HG03066 (cell line): ENCODE measurements at regions not wholly inside any gene's neighbourhood (a gene's known extent, or its start where the extent isn't known, plus 50 kb on each side); places are given as distances from the start of the nearest gene placed in this dataset.
"Not testable (repeated sequence)": the region's sequence is repeated elsewhere in the genome, so short reads cannot be mapped to it uniquely, and the experiment has no call there.

Experiments
- ATAC-seq: cut with Tn5 transposase; IDR thresholded peaks from one replicate; pipeline ENCODE4 v1.9.1; 2021; ENCODE audit warnings: low read depth; ENCODE audit not compliant: unreplicated experiment

GRCh38 chr5:166750376-166750775 is 1541.1 kb upstream of the WWC1 start:
- ATAC-seq: no peak

DNA sequence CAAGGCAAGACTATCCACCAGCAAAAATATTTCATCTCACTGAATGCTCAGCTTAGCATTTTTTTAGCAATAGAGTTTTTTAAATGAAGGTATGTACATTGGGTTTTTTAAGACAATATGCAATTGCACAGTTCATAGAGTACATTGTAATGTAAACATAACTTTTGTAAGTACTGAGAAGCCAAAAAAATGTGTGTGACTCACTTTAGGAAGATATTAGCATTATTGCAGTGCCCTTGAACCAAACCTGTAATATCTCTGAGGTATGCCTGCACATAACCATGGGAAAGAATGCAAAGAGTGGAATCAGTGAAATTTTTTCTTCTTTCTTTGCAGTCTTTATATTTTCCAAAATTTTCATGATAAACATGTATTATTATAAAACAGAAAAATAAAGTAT is 1533.3 kb upstream of the WWC1 start:
- no peak for ATAC-seq

GRCh38 chr5:166767858-166768257 is 1523.6 kb upstream of the WWC1 start:
- ATAC-seq: no peak

DNA sequence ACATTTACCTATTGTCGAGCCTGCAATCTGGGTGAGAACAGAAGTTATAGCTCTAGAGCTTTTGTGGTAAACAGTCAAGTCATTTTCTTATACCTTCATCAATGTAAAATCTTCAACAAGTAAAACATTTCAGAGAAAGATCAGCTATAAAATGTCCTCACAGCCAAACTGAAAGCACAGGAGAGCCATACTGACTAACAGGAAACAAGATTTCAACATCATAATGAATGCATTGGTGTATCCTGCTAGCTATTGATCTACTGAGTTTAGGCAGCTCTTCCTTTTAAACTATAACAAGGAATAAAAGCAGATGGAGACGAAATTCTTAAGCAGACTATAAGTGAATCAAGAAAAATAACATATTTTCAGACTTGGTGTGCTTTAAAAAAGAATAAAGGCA is 1522.9 kb upstream of the WWC1 start:
- no peak for ATAC-seq

- ATAC-seq: no peak
Measured at GRCh38 chr5:166772770-166773169, 1518.7 kb upstream of the WWC1 start.

- ATAC-seq: no peak
Measured at GRCh38 chr5:166781737-166782136, 1509.7 kb upstream of the WWC1 start.

DNA sequence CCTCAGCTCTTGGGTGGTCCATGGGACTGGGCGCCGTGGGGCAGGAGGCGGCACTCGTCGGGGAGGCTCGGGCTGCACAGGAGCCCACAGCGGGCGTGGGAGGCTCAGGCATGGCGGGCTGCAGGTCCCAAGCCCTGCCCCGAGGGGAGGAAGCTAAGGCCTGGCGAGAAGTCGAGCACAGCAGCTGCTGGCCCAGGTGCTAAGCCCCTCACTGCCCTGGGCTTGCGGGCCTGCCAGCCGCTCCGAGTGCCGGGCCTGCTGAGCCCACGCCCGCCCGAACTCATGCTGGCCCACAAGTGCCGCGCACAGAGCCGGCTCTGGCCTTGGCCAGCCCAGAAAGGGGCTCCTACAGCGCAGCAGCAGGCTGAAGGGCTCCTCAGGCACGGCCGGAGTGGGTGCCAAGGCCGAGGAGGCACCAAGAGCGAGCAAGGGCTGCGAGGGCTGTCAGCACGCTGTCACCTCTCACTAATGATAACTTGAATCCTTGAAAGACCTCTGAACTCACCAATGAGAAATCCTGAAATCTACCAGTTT is 1506.8 kb upstream of the WWC1 start:
- no peak for ATAC-seq

DNA sequence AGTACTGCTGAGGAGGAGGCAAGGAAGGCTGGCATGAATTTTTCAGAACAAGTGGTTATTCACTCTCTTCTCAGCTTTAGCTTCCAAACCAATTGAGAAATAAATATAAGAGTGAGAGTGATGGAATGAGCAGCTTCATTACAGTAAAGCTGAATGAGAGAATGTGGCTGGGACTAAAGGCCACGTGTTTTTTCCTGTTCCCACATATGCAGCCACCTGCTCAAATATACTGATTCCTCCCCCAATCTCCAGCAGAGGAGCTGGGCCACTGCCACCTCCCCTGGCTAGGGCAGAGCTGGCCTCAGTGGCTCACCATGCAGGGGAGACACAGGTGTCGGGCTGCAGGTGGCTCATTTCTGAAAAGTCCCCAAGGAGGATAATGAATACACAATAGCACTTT is 1505.3 kb upstream of the WWC1 start:
- ATAC-seq: no peak

GRCh38 chr5:166786889-166787288 is 1504.6 kb upstream of the WWC1 start:
- no peak for ATAC-seq

DNA sequence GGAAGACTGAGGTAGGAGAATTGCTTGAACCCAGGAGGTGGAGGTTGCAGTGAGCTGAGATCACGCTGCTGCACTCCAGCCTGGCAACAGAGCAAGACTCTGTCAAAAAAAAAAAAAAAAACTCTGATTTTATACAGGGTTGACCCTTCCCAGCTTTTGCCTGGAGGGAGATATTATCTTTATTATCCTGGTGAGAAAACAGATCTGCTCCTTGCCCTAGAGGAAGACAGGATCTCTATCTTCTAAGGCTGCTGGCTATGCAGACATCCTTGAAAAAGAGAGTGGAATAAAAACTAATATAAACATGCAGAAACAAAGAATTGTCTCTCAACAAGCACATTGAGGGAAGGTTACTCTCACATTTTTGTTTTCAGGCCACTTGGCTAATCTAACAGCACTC is 1503.4 kb upstream of the WWC1 start:
- ATAC-seq: no peak

- ATAC-seq: no peak
Measured at GRCh38 chr5:166795756-166796155, 1495.7 kb upstream of the WWC1 start.

GRCh38 chr5:166803058-166803457 is 1488.4 kb upstream of the WWC1 start:
- ATAC-seq: no peak

GRCh38 chr5:166804223-166804622 is 1487.2 kb upstream of the WWC1 start:
- ATAC-seq: not testable (repeated sequence)

- ATAC-seq: not testable (repeated sequence)
Measured at GRCh38 chr5:166804693-166805092, 1486.8 kb upstream of the WWC1 start.

GRCh38 chr5:166810093-166810658 is 1481.3 kb upstream of the WWC1 start:
- not testable (repeated sequence) for ATAC-seq

GRCh38 chr5:166810721-166811120 is 1480.7 kb upstream of the WWC1 start:
- no peak for ATAC-seq

GRCh38 chr5:166823360-166823759 is 1468.1 kb upstream of the WWC1 start:
- ATAC-seq: no peak

DNA sequence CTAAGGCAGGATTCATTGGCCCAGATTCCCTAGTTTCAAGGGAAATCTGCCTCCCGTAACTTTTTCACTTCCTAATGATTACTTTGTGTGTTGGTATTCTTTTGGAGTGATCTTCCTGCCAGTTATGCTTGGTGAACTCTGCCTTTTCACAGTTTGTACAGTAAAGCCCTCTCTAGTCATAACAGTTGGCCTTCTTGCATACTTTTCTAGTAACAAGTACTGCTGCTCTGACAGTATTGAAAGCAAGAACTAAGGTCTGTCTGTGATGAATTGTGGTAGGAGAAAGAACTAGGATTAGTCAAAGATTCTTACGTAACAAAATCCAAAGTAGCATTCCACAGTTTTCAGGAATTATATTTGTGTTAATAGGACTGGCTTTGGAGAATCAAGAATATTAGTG is 1457.2 kb upstream of the WWC1 start:
- ATAC-seq: no peak

GRCh38 chr5:166845044-166845443 is 1446.4 kb upstream of the WWC1 start:
- no peak for ATAC-seq

GRCh38 chr5:166856791-166857190 is 1434.7 kb upstream of the WWC1 start:
- no peak for ATAC-seq

DNA sequence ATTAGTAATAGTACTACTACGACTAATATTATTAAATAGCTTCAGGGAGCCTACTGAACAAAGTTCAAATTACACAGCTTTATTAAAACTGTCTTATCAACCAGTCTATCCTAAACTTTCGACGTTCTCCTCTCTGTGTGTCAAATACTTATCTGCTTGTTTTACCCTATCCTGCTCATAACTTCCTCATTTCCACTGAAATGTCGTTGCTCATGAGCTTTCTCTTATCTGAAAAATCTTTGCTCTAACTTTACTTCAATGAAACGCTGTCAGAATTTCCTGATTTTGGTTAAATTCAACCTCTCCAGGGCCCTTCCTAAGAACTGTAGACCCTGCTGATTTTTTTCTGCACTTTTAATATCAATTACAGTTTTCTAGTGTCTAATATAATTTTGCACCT is 1431.0 kb upstream of the WWC1 start:
- no peak for ATAC-seq

DNA sequence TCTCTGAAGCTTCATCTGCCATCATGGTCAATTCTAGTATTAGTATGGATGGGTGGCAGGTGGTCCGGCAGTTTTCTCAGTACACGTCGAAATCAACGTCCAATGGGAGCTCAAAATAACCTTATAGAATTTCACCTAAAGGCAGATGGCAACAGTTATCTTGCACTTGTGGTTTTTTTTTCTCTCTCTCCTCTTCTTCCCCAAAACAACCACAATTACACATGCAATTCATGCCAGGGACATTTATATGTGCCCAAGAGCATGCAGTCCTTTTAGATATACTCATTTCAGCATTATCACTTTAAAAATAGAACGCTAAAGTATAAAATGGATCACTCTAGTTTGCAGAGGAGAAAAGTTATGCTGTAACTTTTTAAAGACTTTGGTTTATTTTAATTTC is 1428.9 kb upstream of the WWC1 start:
- ATAC-seq: no peak

DNA sequence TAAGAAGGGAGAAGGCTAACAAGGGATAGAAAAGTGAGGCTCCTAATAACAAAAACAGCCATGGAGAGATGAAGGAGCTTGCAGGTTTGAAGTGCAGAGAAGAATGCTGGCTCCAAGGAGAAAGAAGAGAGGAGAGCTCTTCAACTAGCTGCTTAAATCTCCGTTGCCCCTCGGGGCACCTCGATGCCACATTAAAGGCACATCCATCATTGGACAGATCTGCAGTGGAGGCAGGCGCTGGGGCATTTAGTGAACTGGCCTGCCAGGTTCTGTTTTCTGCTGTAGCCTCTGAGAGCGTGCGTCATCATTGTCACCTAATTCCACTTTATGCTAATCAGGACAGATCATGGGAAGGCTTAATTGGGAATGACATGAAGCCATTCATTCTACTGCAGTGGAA is 1426.2 kb upstream of the WWC1 start:
- no peak for ATAC-seq
